GM23338 (cell line): ENCODE measurements at regions not wholly inside any gene's neighbourhood (a gene's known extent, or its start where the extent isn't known, plus 50 kb on each side); places are given as distances from the start of the nearest gene placed in this dataset.

Source experiments
- ATAC-seq: fragments of 200-7000 bp; cut with Tn5 transposase; 3 replicates; pipeline ENCODE4 v1.9.1; 2020
- DNase-seq: peaks from one replicate; pipeline ENCODE4 v3.0.0-alpha.2; 2015; ENCODE audit warnings: low spot score
- H2AFZ ChIP-seq: fragments of 200-600 bp; sonication (generic); 2 replicates; pipeline ENCODE4 v1.8.0; 2016; ENCODE audit warnings: antibody characterized with exemption, mild to moderate bottlenecking, moderate library complexity
- H3F3A ChIP-seq: fragments of 200-600 bp; sonication (generic); replicated peaks from 2 replicates; pipeline ENCODE4 v1.8.0; 2017; ENCODE audit warnings: antibody characterized with exemption, mixed run types, low read depth
- H3K27ac ChIP-seq: fragments of 200-600 bp; sonication (generic); 2 replicates; pipeline ENCODE4 v1.6.1; 2016; ENCODE audit warnings: low read depth
- H3K27me3 ChIP-seq: fragments of 200-600 bp; sonication (generic); 2 replicates; pipeline ENCODE4 v1.8.0; 2016; ENCODE audit warnings: mild to moderate bottlenecking, mixed run types, moderate library complexity; ENCODE audit not compliant: insufficient read depth
- H3K36me3 ChIP-seq: fragments of 200-600 bp; sonication (generic); 2 replicates; pipeline ENCODE4 v1.8.0; 2016; ENCODE audit warnings: mild to moderate bottlenecking; ENCODE audit not compliant: insufficient read depth
- H3K4me1 ChIP-seq: fragments of 200-600 bp; sonication (generic); 2 replicates; pipeline ENCODE4 v1.8.0; 2016; ENCODE audit warnings: mild to moderate bottlenecking, moderate library complexity; ENCODE audit not compliant: insufficient read depth
- H3K4me2 ChIP-seq: fragments of 200-600 bp; sonication (generic); 2 replicates; pipeline ENCODE4 v1.7.1; 2017; ENCODE audit warnings: mixed run types
- H3K4me3 ChIP-seq: fragments of 200-600 bp; sonication (generic); 2 replicates; pipeline ENCODE4 v1.6.1; 2016; ENCODE audit warnings: mixed run types
- H3K79me2 ChIP-seq: fragments of 200-600 bp; sonication (generic); replicated peaks from 2 replicates; pipeline ENCODE4 v1.8.0; 2017; ENCODE audit warnings: mild to moderate bottlenecking; ENCODE audit not compliant: insufficient read depth
- H3K9me2 ChIP-seq: fragments of 200-600 bp; sonication (generic); 2 replicates; pipeline ENCODE4 v1.8.0; 2017; ENCODE audit not compliant: insufficient read depth
- H4K20me1 ChIP-seq: fragments of 200-600 bp; sonication (generic); replicated peaks from 2 replicates; pipeline ENCODE4 v1.8.0; 2017; ENCODE audit warnings: mild to moderate bottlenecking; ENCODE audit not compliant: insufficient read depth
- H3K27ac Mint-ChIP-seq: 2 replicates; pipeline ENCODE4 v1.8.0; 2020; ENCODE audit warnings: inconsistent platforms, mild to moderate bottlenecking, moderate library complexity, mixed read lengths
- H3K27me3 Mint-ChIP-seq: 3 replicates; pipeline ENCODE4 v1.8.0; 2022; ENCODE audit warnings: low read depth, mild to moderate bottlenecking, moderate library complexity, mixed read lengths, inconsistent platforms; ENCODE audit not compliant: insufficient read depth, poor library complexity
- H3K36me3 Mint-ChIP-seq: 3 replicates; pipeline ENCODE4 v1.8.0; 2021; ENCODE audit warnings: low read depth, mild to moderate bottlenecking, inconsistent platforms, moderate library complexity, mixed read lengths
- H3K4me1 Mint-ChIP-seq: 3 replicates; pipeline ENCODE4 v1.8.0; 2020; ENCODE audit warnings: mild to moderate bottlenecking, inconsistent platforms, mixed read lengths
- H3K4me3 Mint-ChIP-seq: 3 replicates; pipeline ENCODE4 v1.8.0; 2021; ENCODE audit warnings: moderate library complexity, mild to moderate bottlenecking, inconsistent platforms, mixed read lengths
- H3K9me3 Mint-ChIP-seq: 3 replicates; pipeline ENCODE4 v1.8.0; 2020; ENCODE audit warnings: moderate library complexity, mild to moderate bottlenecking, inconsistent platforms, mixed read lengths
- CREB1 ChIP-seq: fragments of 250-450 bp; sonication (Bioruptor Pico); IDR thresholded peaks from 2 replicates; pipeline ENCODE4 v1.5.0; 2020; ENCODE audit warnings: low read depth, mild to moderate bottlenecking, moderate library complexity
- CTCF ChIP-seq, 2 experiments: fragments of 200-600 bp in 1 of 2; sonication (generic) in 1 of 2; conservative IDR thresholded peaks; 2 replicates each; pipeline versions ENCODE4 v1.5.1 to v1.6.1; 2016 to 2017; ENCODE audit warnings: antibody characterized with exemption in 2 of 2, low read depth in 2 of 2, mild to moderate bottlenecking in 2 of 2, moderate library complexity in 1 of 2
- EZH2 ChIP-seq: fragments of 200-600 bp; sonication (generic); IDR thresholded peaks from one replicate; pipeline ENCODE4 v1.8.0; 2017; ENCODE audit warnings: antibody characterized with exemption, mild to moderate bottlenecking, low read depth; ENCODE audit not compliant: unreplicated experiment
- EZH2phosphoT487 ChIP-seq: fragments of 200-600 bp; sonication (generic); IDR thresholded peaks from one replicate; pipeline ENCODE4 v1.8.1; 2018; ENCODE audit warnings: antibody characterized with exemption; ENCODE audit not compliant: unreplicated experiment
- JUNB ChIP-seq: IDR thresholded peaks from one replicate; pipeline ENCODE4 v1.6.1; 2016; ENCODE audit warnings: antibody characterized with exemption; ENCODE audit not compliant: unreplicated experiment
- NANOG ChIP-seq: IDR thresholded peaks from 2 replicates; pipeline ENCODE4 v1.6.1; 2016; ENCODE audit warnings: antibody characterized with exemption, borderline replicate concordance
- POLR2AphosphoS5 ChIP-seq: IDR thresholded peaks from 2 replicates; pipeline ENCODE4 v1.6.1; 2016; ENCODE audit warnings: antibody characterized with exemption, low read depth
- REST ChIP-seq: IDR thresholded peaks from one replicate; pipeline ENCODE4 v1.6.1; 2018; ENCODE audit warnings: antibody characterized with exemption; ENCODE audit not compliant: unreplicated experiment
- STAT1 ChIP-seq: IDR thresholded peaks from one replicate; pipeline ENCODE4 v1.6.1; 2016; ENCODE audit warnings: antibody characterized with exemption; ENCODE audit not compliant: unreplicated experiment
- ZNF114 ChIP-seq: fragments of 250-450 bp; sonication (Bioruptor Pico); IDR thresholded peaks from 2 replicates; pipeline ENCODE4 v1.5.0; 2020; ENCODE audit warnings: mild to moderate bottlenecking, moderate library complexity
- ZNF331 ChIP-seq: fragments of 250-450 bp; sonication (Bioruptor Pico); IDR thresholded peaks from 2 replicates; pipeline ENCODE4 v1.5.0; 2020; ENCODE audit warnings: low read depth, mild to moderate bottlenecking, moderate library complexity
- TF ChIP-seq, protein P1 (sequence below): fragments of 250-450 bp; sonication (Bioruptor Pico); IDR thresholded peaks from 2 replicates; pipeline ENCODE4 v1.5.0; 2020; ENCODE audit warnings: mild to moderate bottlenecking, moderate library complexity
- TF ChIP-seq, protein P2 (sequence below): IDR thresholded peaks from 2 replicates; pipeline ENCODE4 v1.6.1; 2016; ENCODE audit warnings: antibody characterized with exemption

- Mint-ChIP-seq H3K4me1 (no peaks in the 10 kb centered on the region), H3K4me3 (no peak overlapping the region), H3K27ac (no peak overlapping the region), H3K27me3 (no peaks in the 10 kb centered on the region), H3K9me3 (no peaks in the 10 kb centered on the region), H3K36me3 (no peaks in the 10 kb centered on the region)
- no peak overlapping the region for H3K4me2 ChIP-seq
- H3K79me2 ChIP-seq, result no peaks in the 10 kb centered on the region
- H3F3A ChIP-seq, result no peaks in the 10 kb centered on the region
- H3K4me1 ChIP-seq, result no peaks in the 10 kb centered on the region
- H3K27me3 ChIP-seq, result no peaks in the 10 kb centered on the region
- no peak overlapping the region for H3K27ac ChIP-seq
- H3K36me3 ChIP-seq, result no peaks in the 10 kb centered on the region
- DNase-seq (no peak), ATAC-seq (no peak)
- no peak overlapping the region for H3K4me3 ChIP-seq
- TF ChIP-seq, protein P1, sequence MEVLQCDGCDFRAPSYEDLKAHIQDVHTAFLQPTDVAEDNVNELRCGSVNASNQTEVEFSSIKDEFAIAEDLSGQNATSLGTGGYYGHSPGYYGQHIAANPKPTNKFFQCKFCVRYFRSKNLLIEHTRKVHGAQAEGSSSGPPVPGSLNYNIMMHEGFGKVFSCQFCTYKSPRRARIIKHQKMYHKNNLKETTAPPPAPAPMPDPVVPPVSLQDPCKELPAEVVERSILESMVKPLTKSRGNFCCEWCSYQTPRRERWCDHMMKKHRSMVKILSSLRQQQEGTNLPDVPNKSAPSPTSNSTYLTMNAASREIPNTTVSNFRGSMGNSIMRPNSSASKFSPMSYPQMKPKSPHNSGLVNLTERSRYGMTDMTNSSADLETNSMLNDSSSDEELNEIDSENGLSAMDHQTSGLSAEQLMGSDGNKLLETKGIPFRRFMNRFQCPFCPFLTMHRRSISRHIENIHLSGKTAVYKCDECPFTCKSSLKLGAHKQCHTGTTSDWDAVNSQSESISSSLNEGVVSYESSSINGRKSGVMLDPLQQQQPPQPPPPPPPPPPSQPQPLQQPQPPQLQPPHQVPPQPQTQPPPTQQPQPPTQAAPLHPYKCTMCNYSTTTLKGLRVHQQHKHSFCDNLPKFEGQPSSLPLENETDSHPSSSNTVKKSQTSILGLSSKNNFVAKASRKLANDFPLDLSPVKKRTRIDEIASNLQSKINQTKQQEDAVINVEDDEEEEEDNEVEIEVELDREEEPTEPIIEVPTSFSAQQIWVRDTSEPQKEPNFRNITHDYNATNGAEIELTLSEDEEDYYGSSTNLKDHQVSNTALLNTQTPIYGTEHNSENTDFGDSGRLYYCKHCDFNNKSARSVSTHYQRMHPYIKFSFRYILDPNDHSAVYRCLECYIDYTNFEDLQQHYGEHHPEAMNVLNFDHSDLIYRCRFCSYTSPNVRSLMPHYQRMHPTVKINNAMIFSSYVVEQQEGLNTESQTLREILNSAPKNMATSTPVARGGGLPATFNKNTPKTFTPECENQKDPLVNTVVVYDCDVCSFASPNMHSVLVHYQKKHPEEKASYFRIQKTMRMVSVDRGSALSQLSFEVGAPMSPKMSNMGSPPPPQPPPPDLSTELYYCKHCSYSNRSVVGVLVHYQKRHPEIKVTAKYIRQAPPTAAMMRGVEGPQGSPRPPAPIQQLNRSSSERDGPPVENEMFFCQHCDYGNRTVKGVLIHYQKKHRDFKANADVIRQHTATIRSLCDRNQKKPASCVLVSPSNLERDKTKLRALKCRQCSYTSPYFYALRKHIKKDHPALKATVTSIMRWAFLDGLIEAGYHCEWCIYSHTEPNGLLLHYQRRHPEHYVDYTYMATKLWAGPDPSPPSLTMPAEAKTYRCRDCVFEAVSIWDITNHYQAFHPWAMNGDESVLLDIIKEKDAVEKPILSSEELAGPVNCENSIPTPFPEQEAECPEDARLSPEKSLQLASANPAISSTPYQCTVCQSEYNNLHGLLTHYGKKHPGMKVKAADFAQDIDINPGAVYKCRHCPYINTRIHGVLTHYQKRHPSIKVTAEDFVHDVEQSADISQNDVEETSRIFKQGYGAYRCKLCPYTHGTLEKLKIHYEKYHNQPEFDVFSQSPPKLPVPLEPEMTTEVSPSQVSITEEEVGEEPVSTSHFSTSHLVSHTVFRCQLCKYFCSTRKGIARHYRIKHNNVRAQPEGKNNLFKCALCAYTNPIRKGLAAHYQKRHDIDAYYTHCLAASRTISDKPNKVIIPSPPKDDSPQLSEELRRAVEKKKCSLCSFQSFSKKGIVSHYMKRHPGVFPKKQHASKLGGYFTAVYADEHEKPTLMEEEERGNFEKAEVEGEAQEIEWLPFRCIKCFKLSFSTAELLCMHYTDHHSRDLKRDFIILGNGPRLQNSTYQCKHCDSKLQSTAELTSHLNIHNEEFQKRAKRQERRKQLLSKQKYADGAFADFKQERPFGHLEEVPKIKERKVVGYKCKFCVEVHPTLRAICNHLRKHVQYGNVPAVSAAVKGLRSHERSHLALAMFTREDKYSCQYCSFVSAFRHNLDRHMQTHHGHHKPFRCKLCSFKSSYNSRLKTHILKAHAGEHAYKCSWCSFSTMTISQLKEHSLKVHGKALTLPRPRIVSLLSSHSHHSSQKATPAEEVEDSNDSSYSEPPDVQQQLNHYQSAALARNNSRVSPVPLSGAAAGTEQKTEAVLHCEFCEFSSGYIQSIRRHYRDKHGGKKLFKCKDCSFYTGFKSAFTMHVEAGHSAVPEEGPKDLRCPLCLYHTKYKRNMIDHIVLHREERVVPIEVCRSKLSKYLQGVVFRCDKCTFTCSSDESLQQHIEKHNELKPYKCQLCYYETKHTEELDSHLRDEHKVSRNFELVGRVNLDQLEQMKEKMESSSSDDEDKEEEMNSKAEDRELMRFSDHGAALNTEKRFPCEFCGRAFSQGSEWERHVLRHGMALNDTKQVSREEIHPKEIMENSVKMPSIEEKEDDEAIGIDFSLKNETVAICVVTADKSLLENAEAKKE, result no peak
- no peak for TF ChIP-seq STAT1
- no peak for TF ChIP-seq EZH2
- TF ChIP-seq CREB1 (CRISPR knock-in tag), result no peak
- no peak for TF ChIP-seq ZNF331 (CRISPR knock-in tag)
- TF ChIP-seq POLR2AphosphoS5, result no peak
- TF ChIP-seq EZH2phosphoT487, result no peak
- no peak for TF ChIP-seq REST
- TF ChIP-seq CTCF (conservative IDR thresholded peaks at IDR 0.05; ENCODE audit: low read depth in 2 of 2), result no peak
- TF ChIP-seq, protein P2, sequence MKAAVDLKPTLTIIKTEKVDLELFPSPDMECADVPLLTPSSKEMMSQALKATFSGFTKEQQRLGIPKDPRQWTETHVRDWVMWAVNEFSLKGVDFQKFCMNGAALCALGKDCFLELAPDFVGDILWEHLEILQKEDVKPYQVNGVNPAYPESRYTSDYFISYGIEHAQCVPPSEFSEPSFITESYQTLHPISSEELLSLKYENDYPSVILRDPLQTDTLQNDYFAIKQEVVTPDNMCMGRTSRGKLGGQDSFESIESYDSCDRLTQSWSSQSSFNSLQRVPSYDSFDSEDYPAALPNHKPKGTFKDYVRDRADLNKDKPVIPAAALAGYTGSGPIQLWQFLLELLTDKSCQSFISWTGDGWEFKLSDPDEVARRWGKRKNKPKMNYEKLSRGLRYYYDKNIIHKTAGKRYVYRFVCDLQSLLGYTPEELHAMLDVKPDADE, result no peak
- no peak for TF ChIP-seq JUNB
- no peak for TF ChIP-seq NANOG
- no peak for TF ChIP-seq ZNF114 (CRISPR knock-in tag)
- H2AFZ ChIP-seq, result no peak overlapping the region
- no peaks in the 10 kb centered on the region for H3K9me2 ChIP-seq
- H4K20me1 ChIP-seq, result no peaks in the 10 kb centered on the region
Observed at GRCh38 chrX:22818061-22818460, 181.7 kb upstream of the DDX53 start.
